ENCODE measurements at regions not wholly inside any gene's neighbourhood (a gene's known extent, or its start where the extent isn't known, plus 50 kb on each side); places are given as distances from the start of the nearest gene placed in this dataset.

DNA sequence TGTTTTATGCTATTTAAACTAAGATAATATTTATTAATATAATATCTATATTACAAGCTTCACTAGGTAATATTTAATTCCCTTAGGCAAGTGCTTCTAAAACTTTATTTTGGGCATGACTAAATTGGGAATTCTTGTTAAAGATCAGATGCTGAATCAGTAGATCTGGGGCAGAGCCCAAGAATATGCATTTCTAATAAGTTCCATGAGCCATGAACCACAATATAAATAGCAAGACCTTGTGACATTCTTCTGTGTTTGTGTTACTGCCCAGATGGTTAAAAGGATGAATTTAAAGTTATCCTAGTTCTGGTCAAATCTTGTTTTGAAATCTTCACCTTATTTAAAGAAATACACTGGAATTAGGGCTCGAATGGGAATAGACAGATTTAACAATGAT lies 258.4 kb upstream of the CACNA2D1 start:
- Histone ChIP-seq H3K9ac (ENCODE audit: low read depth in 1 of 3, low read length in 3 of 3) (no peak overlapping the region), H3K36me3 (ENCODE audit: control insufficient read depth in 3 of 3, insufficient read depth in 3 of 3, low read length in 3 of 3) (no peaks in the 10 kb centered on the region), H3K4me3 (ENCODE audit: low read length in 3 of 3) (no peak overlapping the region), H3K4me1 (ENCODE audit: control insufficient read depth in 3 of 3, insufficient read depth in 3 of 3, low read length in 3 of 3) (no peaks in the 10 kb centered on the region), H3K27me3 (ENCODE audit: control insufficient read depth in 3 of 3, insufficient read depth in 3 of 3, low read length in 3 of 3) (no peaks in the 10 kb centered on the region), H3K9me3 (ENCODE audit: control insufficient read depth in 3 of 3, low read length in 3 of 3) (no peaks in the 10 kb centered on the region), H3K27ac (ENCODE audit: low read depth, low read length) (no peak overlapping the region)

- no peaks in the 10 kb centered on the region for H3K9me3 ChIP-seq (ENCODE audit: control insufficient read depth in 3 of 3, low read length in 3 of 3)
- no peak overlapping the region for H3K9ac ChIP-seq (ENCODE audit: low read depth in 1 of 3, low read length in 3 of 3)
- no peaks in the 10 kb centered on the region for H3K36me3 ChIP-seq (ENCODE audit: control insufficient read depth in 3 of 3, insufficient read depth in 3 of 3, low read length in 3 of 3)
- H3K27me3 ChIP-seq (ENCODE audit: control insufficient read depth in 3 of 3, insufficient read depth in 3 of 3, low read length in 3 of 3), result no peaks in the 10 kb centered on the region
- no peaks in the 10 kb centered on the region for H3K4me1 ChIP-seq (ENCODE audit: control insufficient read depth in 3 of 3, insufficient read depth in 3 of 3, low read length in 3 of 3)
- no peak overlapping the region for H3K4me3 ChIP-seq (ENCODE audit: low read length in 3 of 3)
- H3K27ac ChIP-seq (ENCODE audit: low read depth, low read length), result no peak overlapping the region
Measured at GRCh38 chr7:82700741-82701140, 257.2 kb upstream of the CACNA2D1 start.

DNA sequence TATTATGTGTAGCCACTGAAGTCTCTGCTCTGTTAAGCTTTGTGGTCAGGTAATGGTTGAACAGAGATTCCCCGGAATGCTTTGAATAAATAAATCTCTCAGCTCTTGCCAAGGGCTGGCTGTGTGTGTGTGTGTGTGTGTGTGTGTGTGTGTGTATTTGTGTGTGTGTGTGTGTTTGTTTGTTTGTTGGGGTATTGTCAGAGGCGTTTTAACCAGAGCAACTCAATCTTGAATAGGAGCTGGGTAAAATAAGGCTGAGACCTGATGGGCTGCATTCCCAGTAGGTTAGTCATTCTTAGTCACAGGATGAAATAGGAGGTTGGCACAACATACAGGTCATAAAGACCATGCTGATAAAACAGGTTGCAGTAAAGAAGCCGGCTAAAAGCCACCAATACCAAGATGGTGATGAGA lies 256.2 kb upstream of the CACNA2D1 start:
- H3K9me3 ChIP-seq (ENCODE audit: control insufficient read depth in 3 of 3, low read length in 3 of 3), result no peaks in the 10 kb centered on the region
- H3K27ac ChIP-seq (ENCODE audit: low read depth, low read length), result no peak overlapping the region
- no peaks in the 10 kb centered on the region for H3K27me3 ChIP-seq (ENCODE audit: control insufficient read depth in 3 of 3, insufficient read depth in 3 of 3, low read length in 3 of 3)
- H3K36me3 ChIP-seq (ENCODE audit: control insufficient read depth in 3 of 3, insufficient read depth in 3 of 3, low read length in 3 of 3), result no peaks in the 10 kb centered on the region
- H3K4me1 ChIP-seq (ENCODE audit: control insufficient read depth in 3 of 3, insufficient read depth in 3 of 3, low read length in 3 of 3), result no peaks in the 10 kb centered on the region
- H3K9ac ChIP-seq (ENCODE audit: low read depth in 1 of 3, low read length in 3 of 3), result no peak overlapping the region
- H3K4me3 ChIP-seq (ENCODE audit: low read length in 3 of 3), result no peak overlapping the region

DNA sequence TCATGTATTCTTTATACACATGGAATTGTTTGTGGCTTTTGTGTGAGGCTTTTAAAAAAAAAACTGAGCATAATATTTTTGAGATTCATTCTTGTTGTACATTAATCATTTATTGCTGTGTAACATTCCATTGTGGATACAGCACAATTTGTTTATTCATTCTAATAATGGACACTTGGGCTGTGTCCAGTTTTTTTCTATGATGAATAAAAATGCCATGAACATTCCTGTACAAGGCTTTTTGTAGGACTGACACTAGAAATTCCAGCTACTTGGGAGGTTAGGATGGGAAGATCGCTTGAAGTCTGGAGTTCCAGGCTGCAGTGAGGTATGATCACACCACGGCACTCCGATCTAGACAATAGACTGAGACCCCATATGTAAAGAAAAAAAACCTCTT lies 254.3 kb upstream of the CACNA2D1 start:
- H3K27me3 ChIP-seq (ENCODE audit: control insufficient read depth in 3 of 3, insufficient read depth in 3 of 3, low read length in 3 of 3), result no peaks in the 10 kb centered on the region
- no peaks in the 10 kb centered on the region for H3K9me3 ChIP-seq (ENCODE audit: control insufficient read depth in 3 of 3, low read length in 3 of 3)
- H3K36me3 ChIP-seq (ENCODE audit: control insufficient read depth in 3 of 3, insufficient read depth in 3 of 3, low read length in 3 of 3), result no peaks in the 10 kb centered on the region
- no peak overlapping the region for H3K4me3 ChIP-seq (ENCODE audit: low read length in 3 of 3)
- H3K27ac ChIP-seq (ENCODE audit: low read depth, low read length), result no peak overlapping the region
- H3K9ac ChIP-seq (ENCODE audit: low read depth in 1 of 3, low read length in 3 of 3), result no peak overlapping the region
- no peaks in the 10 kb centered on the region for H3K4me1 ChIP-seq (ENCODE audit: control insufficient read depth in 3 of 3, insufficient read depth in 3 of 3, low read length in 3 of 3)

DNA sequence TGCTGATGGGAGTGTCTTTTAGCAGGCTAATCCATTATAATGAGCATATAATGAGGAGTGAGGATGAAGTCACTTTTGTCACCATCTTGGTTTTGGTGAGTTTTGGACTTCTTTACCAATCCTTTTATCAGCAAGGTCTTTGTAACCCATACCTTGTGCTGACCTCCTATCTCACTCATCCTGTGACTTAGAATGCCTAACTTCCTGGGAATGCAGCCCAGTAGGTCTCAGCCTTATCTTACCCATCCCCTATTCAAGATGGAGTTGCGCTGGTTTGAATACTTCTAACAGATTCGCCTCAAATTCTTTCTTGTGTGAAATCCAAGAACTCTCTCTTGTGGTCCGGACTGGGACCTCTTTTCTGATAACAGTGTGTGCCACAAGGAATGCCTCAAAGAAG lies 253.1 kb upstream of the CACNA2D1 start:
- Histone ChIP-seq H3K36me3 (ENCODE audit: control insufficient read depth in 3 of 3, insufficient read depth in 3 of 3, low read length in 3 of 3) (no peaks in the 10 kb centered on the region), H3K9me3 (ENCODE audit: control insufficient read depth in 3 of 3, low read length in 3 of 3) (no peaks in the 10 kb centered on the region), H3K4me3 (ENCODE audit: low read length in 3 of 3) (no peak overlapping the region), H3K9ac (ENCODE audit: low read depth in 1 of 3, low read length in 3 of 3) (no peak overlapping the region), H3K27ac (ENCODE audit: low read depth, low read length) (no peak overlapping the region), H3K27me3 (ENCODE audit: control insufficient read depth in 3 of 3, insufficient read depth in 3 of 3, low read length in 3 of 3) (no peaks in the 10 kb centered on the region), H3K4me1 (ENCODE audit: control insufficient read depth in 3 of 3, insufficient read depth in 3 of 3, low read length in 3 of 3) (no peaks in the 10 kb centered on the region)

- no peaks in the 10 kb centered on the region for H3K27me3 ChIP-seq (ENCODE audit: control insufficient read depth in 3 of 3, insufficient read depth in 3 of 3, low read length in 3 of 3)
- H3K4me3 ChIP-seq (ENCODE audit: low read length in 3 of 3), result no peak overlapping the region
- no peak overlapping the region for H3K9ac ChIP-seq (ENCODE audit: low read depth in 1 of 3, low read length in 3 of 3)
- no peak overlapping the region for H3K27ac ChIP-seq (ENCODE audit: low read depth, low read length)
- no peaks in the 10 kb centered on the region for H3K36me3 ChIP-seq (ENCODE audit: control insufficient read depth in 3 of 3, insufficient read depth in 3 of 3, low read length in 3 of 3)
- H3K4me1 ChIP-seq (ENCODE audit: control insufficient read depth in 3 of 3, insufficient read depth in 3 of 3, low read length in 3 of 3), result no peaks in the 10 kb centered on the region
- no peaks in the 10 kb centered on the region for H3K9me3 ChIP-seq (ENCODE audit: control insufficient read depth in 3 of 3, low read length in 3 of 3)
Measured at GRCh38 chr7:82694022-82694421, 250.4 kb upstream of the CACNA2D1 start.

DNA sequence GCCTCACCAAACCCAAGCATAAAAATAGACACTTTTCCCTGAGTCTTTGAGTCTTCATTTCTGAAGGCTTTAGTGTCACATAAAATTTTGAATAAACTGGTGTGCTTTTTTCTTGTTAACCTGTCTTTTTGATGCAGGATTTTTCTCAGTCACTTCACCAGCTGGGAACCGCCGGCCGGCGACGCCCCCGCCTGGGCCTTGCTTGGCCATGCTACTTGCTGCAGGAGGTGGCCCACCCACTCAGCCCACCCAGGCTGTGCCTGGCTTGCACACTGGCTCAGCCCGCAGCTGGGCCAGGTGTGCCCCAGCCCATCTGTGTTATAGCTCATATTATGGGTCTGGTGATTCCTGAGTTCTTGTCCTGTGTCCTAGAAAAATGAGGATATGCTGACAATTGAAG lies 247.4 kb upstream of the CACNA2D1 start:
- Histone ChIP-seq H3K27ac (ENCODE audit: low read depth, low read length) (no peak overlapping the region), H3K9me3 (ENCODE audit: control insufficient read depth in 3 of 3, low read length in 3 of 3) (no peaks in the 10 kb centered on the region), H3K36me3 (ENCODE audit: control insufficient read depth in 3 of 3, insufficient read depth in 3 of 3, low read length in 3 of 3) (no peaks in the 10 kb centered on the region), H3K4me1 (ENCODE audit: control insufficient read depth in 3 of 3, insufficient read depth in 3 of 3, low read length in 3 of 3) (no peaks in the 10 kb centered on the region), H3K9ac (ENCODE audit: low read depth in 1 of 3, low read length in 3 of 3) (no peak overlapping the region), H3K4me3 (ENCODE audit: low read length in 3 of 3) (no peak overlapping the region), H3K27me3 (ENCODE audit: control insufficient read depth in 3 of 3, insufficient read depth in 3 of 3, low read length in 3 of 3) (no peaks in the 10 kb centered on the region)

DNA sequence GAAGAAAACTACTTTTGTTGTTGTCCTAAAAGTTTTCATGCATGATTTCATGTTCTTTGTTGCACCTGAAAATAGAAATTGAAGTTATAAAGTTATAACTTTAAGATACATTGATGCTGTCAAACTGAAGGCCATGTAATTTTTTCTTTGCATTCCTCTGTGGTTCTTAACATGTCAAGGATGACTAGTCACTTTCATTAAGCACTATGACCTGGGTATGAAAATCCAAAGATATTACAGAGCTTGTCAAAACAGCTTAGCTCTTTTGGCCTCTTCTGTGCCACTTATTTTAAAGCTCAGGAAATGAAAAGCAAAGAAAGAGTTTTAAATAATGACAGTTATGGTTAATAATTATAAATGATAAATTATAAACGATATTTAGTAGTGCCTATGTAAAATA lies 241.6 kb upstream of the CACNA2D1 start:
- no peak overlapping the region for H3K27ac ChIP-seq (ENCODE audit: low read depth, low read length)
- no peaks in the 10 kb centered on the region for H3K36me3 ChIP-seq (ENCODE audit: control insufficient read depth in 3 of 3, insufficient read depth in 3 of 3, low read length in 3 of 3)
- no peak overlapping the region for H3K4me3 ChIP-seq (ENCODE audit: low read length in 3 of 3)
- H3K4me1 ChIP-seq (ENCODE audit: control insufficient read depth in 3 of 3, insufficient read depth in 3 of 3, low read length in 3 of 3), result no peaks in the 10 kb centered on the region
- no peaks in the 10 kb centered on the region for H3K27me3 ChIP-seq (ENCODE audit: control insufficient read depth in 3 of 3, insufficient read depth in 3 of 3, low read length in 3 of 3)
- no peaks in the 10 kb centered on the region for H3K9me3 ChIP-seq (ENCODE audit: control insufficient read depth in 3 of 3, low read length in 3 of 3)
- no peak overlapping the region for H3K9ac ChIP-seq (ENCODE audit: low read depth in 1 of 3, low read length in 3 of 3)

GRCh38 chr7:82678716-82679115 lies 235.1 kb upstream of the CACNA2D1 start:
- H3K9me3 ChIP-seq (ENCODE audit: control insufficient read depth in 3 of 3, low read length in 3 of 3), result no peaks in the 10 kb centered on the region
- H3K9ac ChIP-seq (ENCODE audit: low read depth in 1 of 3, low read length in 3 of 3), result no peak overlapping the region

DNA sequence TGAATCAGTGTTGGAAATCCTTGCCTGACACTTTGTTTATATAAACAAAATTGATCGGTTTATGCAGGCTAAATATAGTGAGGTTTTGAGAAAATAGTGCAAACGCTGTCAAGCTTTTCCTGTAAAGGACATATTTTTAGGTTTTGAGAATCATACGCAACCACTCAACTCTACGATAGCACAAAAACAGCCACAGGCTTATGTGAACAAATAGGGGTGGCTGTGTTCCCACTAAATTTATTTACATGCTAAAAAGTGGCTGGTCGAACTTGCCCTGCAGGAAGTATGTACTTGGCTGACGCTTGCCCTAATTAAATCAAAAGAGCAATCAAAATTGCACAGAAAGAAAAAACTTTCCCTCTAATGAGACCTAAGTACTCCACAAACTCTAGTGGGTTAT lies 234.7 kb upstream of the CACNA2D1 start:
- no peaks in the 10 kb centered on the region for H3K4me1 ChIP-seq (ENCODE audit: control insufficient read depth in 3 of 3, insufficient read depth in 3 of 3, low read length in 3 of 3)
- H3K4me3 ChIP-seq (ENCODE audit: low read length in 3 of 3), result no peak overlapping the region
- H3K36me3 ChIP-seq (ENCODE audit: control insufficient read depth in 3 of 3, insufficient read depth in 3 of 3, low read length in 3 of 3), result no peaks in the 10 kb centered on the region
- no peaks in the 10 kb centered on the region for H3K9me3 ChIP-seq (ENCODE audit: control insufficient read depth in 3 of 3, low read length in 3 of 3)
- H3K9ac ChIP-seq (ENCODE audit: low read depth in 1 of 3, low read length in 3 of 3), result no peak overlapping the region
- H3K27ac ChIP-seq (ENCODE audit: low read depth, low read length), result no peak overlapping the region
- no peaks in the 10 kb centered on the region for H3K27me3 ChIP-seq (ENCODE audit: control insufficient read depth in 3 of 3, insufficient read depth in 3 of 3, low read length in 3 of 3)

More at GRCh38 chr7:82678716-82679115, 235.1 kb upstream of the CACNA2D1 start:
- no peaks in the 10 kb centered on the region for H3K36me3 ChIP-seq (ENCODE audit: control insufficient read depth in 3 of 3, insufficient read depth in 3 of 3, low read length in 3 of 3)
- H3K4me3 ChIP-seq (ENCODE audit: low read length in 3 of 3), result no peak overlapping the region
- H3K27me3 ChIP-seq (ENCODE audit: control insufficient read depth in 3 of 3, insufficient read depth in 3 of 3, low read length in 3 of 3), result no peaks in the 10 kb centered on the region
- no peaks in the 10 kb centered on the region for H3K4me1 ChIP-seq (ENCODE audit: control insufficient read depth in 3 of 3, insufficient read depth in 3 of 3, low read length in 3 of 3)
- H3K27ac ChIP-seq (ENCODE audit: low read depth, low read length), result no peak overlapping the region

- no peak overlapping the region for H3K9ac ChIP-seq (ENCODE audit: low read depth in 1 of 3, low read length in 3 of 3)
- H3K9me3 ChIP-seq (ENCODE audit: control insufficient read depth in 3 of 3, low read length in 3 of 3), result no peaks in the 10 kb centered on the region
- H3K36me3 ChIP-seq (ENCODE audit: control insufficient read depth in 3 of 3, insufficient read depth in 3 of 3, low read length in 3 of 3), result no peaks in the 10 kb centered on the region
- H3K27me3 ChIP-seq (ENCODE audit: control insufficient read depth in 3 of 3, insufficient read depth in 3 of 3, low read length in 3 of 3), result no peaks in the 10 kb centered on the region
- H3K27ac ChIP-seq (ENCODE audit: low read depth, low read length), result no peak overlapping the region
- H3K4me3 ChIP-seq (ENCODE audit: low read length in 3 of 3), result no peak overlapping the region
- no peaks in the 10 kb centered on the region for H3K4me1 ChIP-seq (ENCODE audit: control insufficient read depth in 3 of 3, insufficient read depth in 3 of 3, low read length in 3 of 3)
Measured at GRCh38 chr7:82677493-82677892, 233.9 kb upstream of the CACNA2D1 start.
